Sigmoid colon (tissue), 6 donors: ENCODE measurements at regions not wholly inside any gene's neighbourhood (a gene's known extent, or its start where the extent isn't known, plus 50 kb on each side); places are given as distances from the start of the nearest gene placed in this dataset.

Experiments
- DNase-seq: peaks from one replicate; pipeline ENCODE4 v3.0.0-alpha.2; 2019
- H3K27ac ChIP-seq, 4 donors: fragments of 200-600 bp; sonication (generic); one replicate each; pipeline ENCODE4 v1.5.1; 2016 to 2019; ENCODE audit warnings: mild to moderate bottlenecking in 1 of 4
- H3K27me3 ChIP-seq, 3 donors: fragments of 200-600 bp; sonication (generic); one replicate each; pipeline ENCODE4 v1.5.1; 2019; ENCODE audit warnings: mild to moderate bottlenecking in 1 of 3
- H3K36me3 ChIP-seq, 4 donors: fragments of 200-600 bp; sonication (generic); one replicate each; pipeline ENCODE4 v1.5.1; 2016 to 2019
- H3K4me1 ChIP-seq, 4 donors: fragments of 200-600 bp; sonication (generic); one replicate each; pipeline ENCODE4 v1.5.1; 2017 to 2019
- H3K4me3 ChIP-seq, 4 donors: fragments of 200-600 bp; sonication (generic); one replicate each; pipeline ENCODE4 v1.5.1; 2017 to 2019; ENCODE audit warnings: mild to moderate bottlenecking in 2 of 4, moderate library complexity in 1 of 4
- H3K9me3 ChIP-seq, 4 donors: fragments of 200-600 bp in 3 of 4; sonication (generic) in 3 of 4; one replicate each; pipeline versions ENCODE4 v1.5.1 to v1.6.1; 2013 to 2019
- EP300 ChIP-seq, 4 donors: sonication (generic); formaldehyde crosslinking; IDR thresholded peaks; one replicate each; pipeline ENCODE4 v1.6.1; 2017; ENCODE audit warnings: antibody characterized with exemption in 4 of 4
- POLR2A ChIP-seq, 2 donors: fragments of 450-650 bp; IDR thresholded peaks; one replicate each; pipeline ENCODE4 v1.6.1; 2016; ENCODE audit warnings: antibody characterized with exemption in 2 of 2, mild to moderate bottlenecking in 2 of 2, moderate library complexity in 2 of 2
- POLR2AphosphoS5 ChIP-seq, 4 donors: sonication (generic); formaldehyde crosslinking; IDR thresholded peaks; one replicate each; pipeline ENCODE4 v1.6.1; 2017; ENCODE audit warnings: antibody characterized with exemption in 4 of 4
- WGBS, 2 donors: extraction: QIAGEN DNeasy Blood & Tissue Kit; methylation state at CpG; one replicate each; pipeline ENCODE4 v1.1.7; 2013; 5-methylcytosine and 5-hydroxymethylcytosine counted together
- intact Hi-C: fragments of 100-400 bp; cut with DNase I; formaldehyde crosslinking; loops from one replicate; pipeline ENCODE4 v1.15.1; 2023
- TF ChIP-seq, protein P1 (sequence below), 4 experiments: fragments of 450-650 bp in 3 of 4; fragments of 200-600 bp in 1 of 4; IDR thresholded peaks; one replicate each; pipeline ENCODE4 v1.5.1; 2016 to 2019; ENCODE audit warnings: antibody characterized with exemption in 4 of 4, mild to moderate bottlenecking in 3 of 4, moderate library complexity in 2 of 4
- donor health status: healthy with polysubstance abuse.
- donor health status: healthy.

DNA sequence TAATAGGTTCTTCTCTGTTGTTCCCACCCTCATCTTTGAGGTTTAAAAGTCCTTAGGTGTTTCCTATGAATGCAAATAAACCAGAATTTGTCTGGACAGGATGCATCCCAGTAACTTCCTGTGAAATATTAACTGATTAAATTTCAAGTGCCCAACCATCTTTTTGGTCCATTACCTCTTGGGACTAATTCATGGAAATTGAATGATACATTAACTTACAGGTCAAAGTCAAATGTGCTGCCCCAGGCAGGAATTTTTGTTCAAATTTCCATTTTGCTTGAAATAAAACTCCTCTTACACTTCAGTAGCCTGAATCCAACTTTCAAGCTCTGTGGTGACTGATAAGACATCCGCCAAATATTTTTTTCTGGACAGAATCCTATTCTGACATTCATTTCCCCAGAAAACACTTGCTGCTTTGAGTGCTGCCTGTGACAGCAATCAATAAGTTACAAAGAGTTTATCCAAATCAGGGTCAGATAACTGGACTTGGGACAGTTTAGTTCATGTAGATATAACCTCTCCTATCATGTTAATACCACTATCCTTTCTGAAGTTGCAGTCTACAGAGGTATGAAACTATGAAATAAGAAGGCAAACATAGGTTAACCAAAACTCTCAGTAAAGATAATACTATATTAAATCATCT is 383.5 kb downstream of the POM121L12 start:
- intact Hi-C loops: no loop called here

DNA sequence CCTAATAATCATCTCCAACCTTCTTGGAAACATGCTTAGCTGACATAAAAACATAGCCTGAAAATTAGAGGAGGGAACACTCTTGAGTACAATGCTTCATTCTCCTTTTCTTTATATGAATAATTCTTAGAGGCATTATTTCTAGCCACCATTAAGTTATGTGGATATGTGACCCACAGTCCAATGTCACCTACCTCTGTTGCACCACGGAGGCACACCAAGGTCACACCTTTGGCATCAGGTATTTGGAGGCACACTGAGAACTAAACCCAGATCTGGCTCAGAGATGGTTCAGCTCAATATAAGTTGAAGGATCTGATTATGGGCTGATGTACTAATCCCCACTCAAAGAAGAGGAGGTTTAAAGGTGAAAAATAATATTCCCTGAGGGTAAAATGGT is 385.1 kb downstream of the POM121L12 start:
- 30 to 60% methylated on average over 1 of the region's 1 CpG for WGBS, 2 donors
- Histone ChIP-seq H3K4me1 (no peaks in the 10 kb centered on the region), H3K36me3 (no peaks in the 10 kb centered on the region), H3K9me3 (no peaks in the 10 kb centered on the region), H3K4me3 (no peak overlapping the region), H3K27ac (no peak overlapping the region), H3K27me3 (no peaks in the 10 kb centered on the region)
- intact Hi-C loops: no loop called here
- no peak for DNase-seq
- TF ChIP-seq POLR2AphosphoS5 (IDR thresholded peaks at IDR 0.05) (no peak), POLR2A (IDR thresholded peaks at IDR 0.05) (no peak), EP300 (IDR thresholded peaks at IDR 0.05) (no peak)
- TF ChIP-seq, protein P1, sequence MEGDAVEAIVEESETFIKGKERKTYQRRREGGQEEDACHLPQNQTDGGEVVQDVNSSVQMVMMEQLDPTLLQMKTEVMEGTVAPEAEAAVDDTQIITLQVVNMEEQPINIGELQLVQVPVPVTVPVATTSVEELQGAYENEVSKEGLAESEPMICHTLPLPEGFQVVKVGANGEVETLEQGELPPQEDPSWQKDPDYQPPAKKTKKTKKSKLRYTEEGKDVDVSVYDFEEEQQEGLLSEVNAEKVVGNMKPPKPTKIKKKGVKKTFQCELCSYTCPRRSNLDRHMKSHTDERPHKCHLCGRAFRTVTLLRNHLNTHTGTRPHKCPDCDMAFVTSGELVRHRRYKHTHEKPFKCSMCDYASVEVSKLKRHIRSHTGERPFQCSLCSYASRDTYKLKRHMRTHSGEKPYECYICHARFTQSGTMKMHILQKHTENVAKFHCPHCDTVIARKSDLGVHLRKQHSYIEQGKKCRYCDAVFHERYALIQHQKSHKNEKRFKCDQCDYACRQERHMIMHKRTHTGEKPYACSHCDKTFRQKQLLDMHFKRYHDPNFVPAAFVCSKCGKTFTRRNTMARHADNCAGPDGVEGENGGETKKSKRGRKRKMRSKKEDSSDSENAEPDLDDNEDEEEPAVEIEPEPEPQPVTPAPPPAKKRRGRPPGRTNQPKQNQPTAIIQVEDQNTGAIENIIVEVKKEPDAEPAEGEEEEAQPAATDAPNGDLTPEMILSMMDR (IDR thresholded peaks at IDR 0.05): no peak

More for the DNA sequence above, 383.5 kb downstream of the POM121L12 start:
- no peak overlapping the region for H3K27ac ChIP-seq
- DNase-seq: no peak
- H3K27me3 ChIP-seq: no peaks in the 10 kb centered on the region
- H3K36me3 ChIP-seq: no peaks in the 10 kb centered on the region
- no peak for TF ChIP-seq POLR2AphosphoS5 (IDR thresholded peaks at IDR 0.05)
- TF ChIP-seq EP300 (IDR thresholded peaks at IDR 0.05): no peak
- no peak for TF ChIP-seq POLR2A (IDR thresholded peaks at IDR 0.05)
- H3K4me1 ChIP-seq: no peaks in the 10 kb centered on the region
- H3K4me3 ChIP-seq: no peak overlapping the region
- no peaks in the 10 kb centered on the region for H3K9me3 ChIP-seq
- WGBS, 2 donors: 89 to 93% methylated on average over 1 of the region's 1 CpG

DNA sequence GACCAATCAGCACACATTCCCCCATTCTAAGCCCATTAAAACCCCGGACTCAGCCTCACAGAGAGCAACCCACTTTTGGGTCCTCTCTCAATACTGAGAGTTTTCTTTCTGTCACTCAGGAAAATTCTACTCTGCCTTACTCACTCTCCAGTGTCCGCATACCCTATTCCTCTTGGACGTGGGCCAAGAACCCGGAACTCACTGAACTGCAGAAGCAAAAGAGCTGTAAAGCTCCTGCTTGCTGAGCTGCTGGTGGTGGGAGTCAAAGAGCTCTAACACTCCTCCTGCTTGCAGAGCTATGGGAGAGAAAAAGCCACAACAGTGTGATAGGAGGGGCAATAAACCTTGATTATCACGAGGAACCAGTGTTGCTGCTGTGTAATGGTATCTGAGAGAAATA is 386.9 kb downstream of the POM121L12 start:
- no peak for DNase-seq
- 51 to 65% methylated on average over 5 of the region's 5 CpGs for WGBS, 2 donors
- intact Hi-C loops: no loop called here

DNA sequence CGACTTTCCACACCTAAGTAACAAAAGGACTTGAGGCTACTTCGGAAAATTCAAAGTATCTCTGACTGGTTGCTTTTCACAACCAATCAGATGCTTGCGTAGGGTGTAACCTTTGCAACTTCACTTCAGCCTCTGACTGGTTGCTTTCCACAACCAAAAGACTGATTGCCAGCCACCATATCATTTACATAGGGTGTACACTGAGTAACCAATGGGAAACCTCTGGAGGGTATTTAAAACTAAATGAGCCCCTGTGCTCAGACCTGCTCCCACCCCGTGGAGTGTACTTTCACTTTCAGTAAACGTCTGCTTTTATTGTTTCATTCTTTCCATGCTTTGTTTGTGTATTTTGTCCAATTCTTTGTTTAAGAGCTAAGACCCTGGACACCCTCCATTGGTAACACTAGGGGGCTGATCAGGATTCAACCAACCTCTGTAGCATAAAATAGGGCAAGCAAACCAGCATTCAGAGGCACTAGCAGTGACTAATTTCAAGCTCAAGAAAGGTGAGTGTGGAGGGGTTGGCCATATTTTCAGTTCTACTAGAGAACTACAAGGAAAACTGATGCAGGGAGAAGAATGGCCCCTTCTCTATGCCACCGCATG is 390.8 kb downstream of the POM121L12 start:
- H3K4me3 ChIP-seq: no peak overlapping the region
- no peak for DNase-seq
- H3K4me1 ChIP-seq: no peaks in the 10 kb centered on the region
- WGBS, 2 donors: 64 to 71% methylated on average over 6 of the region's 6 CpGs
- no peak overlapping the region for H3K27ac ChIP-seq
- no peaks in the 10 kb centered on the region for H3K9me3 ChIP-seq
- TF ChIP-seq, protein P1 (IDR thresholded peaks at IDR 0.05): no peak
- TF ChIP-seq POLR2A (IDR thresholded peaks at IDR 0.05) (no peak), EP300 (IDR thresholded peaks at IDR 0.05) (no peak), POLR2AphosphoS5 (IDR thresholded peaks at IDR 0.05) (no peak)
- intact Hi-C loops: no loop called here
- no peaks in the 10 kb centered on the region for H3K27me3 ChIP-seq
- no peaks in the 10 kb centered on the region for H3K36me3 ChIP-seq

More for the DNA sequence above, 386.9 kb downstream of the POM121L12 start:
- no peak overlapping the region for H3K27ac ChIP-seq
- no peaks in the 10 kb centered on the region for H3K4me1 ChIP-seq
- no peak overlapping the region for H3K4me3 ChIP-seq
- no peaks in the 10 kb centered on the region for H3K27me3 ChIP-seq
- H3K9me3 ChIP-seq: no peaks in the 10 kb centered on the region
- no peak for TF ChIP-seq EP300 (IDR thresholded peaks at IDR 0.05)
- no peak for TF ChIP-seq POLR2AphosphoS5 (IDR thresholded peaks at IDR 0.05)
- TF ChIP-seq, protein P1 (IDR thresholded peaks at IDR 0.05): no peak
- TF ChIP-seq POLR2A (IDR thresholded peaks at IDR 0.05): no peak
- H3K36me3 ChIP-seq: no peaks in the 10 kb centered on the region

DNA sequence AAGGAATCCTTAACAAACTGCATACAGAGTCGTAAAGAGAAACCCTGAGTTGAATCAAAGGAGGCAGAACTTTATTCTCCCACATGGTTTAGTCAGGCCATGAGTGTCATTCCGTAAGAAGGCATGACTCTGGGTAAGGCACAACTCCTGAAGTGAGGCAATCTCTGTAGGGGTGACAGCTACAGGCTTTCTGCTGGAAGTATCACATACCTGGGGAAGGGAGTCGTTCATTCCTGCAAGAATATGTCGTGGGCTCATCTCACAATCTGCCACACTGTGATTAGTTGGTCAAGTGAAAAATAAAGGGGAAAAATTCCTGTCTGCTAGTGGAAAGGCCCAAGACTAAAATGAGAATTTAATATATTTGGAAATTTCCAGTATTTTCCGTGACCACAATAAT is 392.6 kb downstream of the POM121L12 start:
- no peak for TF ChIP-seq POLR2AphosphoS5 (IDR thresholded peaks at IDR 0.05)
- TF ChIP-seq, protein P1 (IDR thresholded peaks at IDR 0.05): no peak
- no peak for TF ChIP-seq EP300 (IDR thresholded peaks at IDR 0.05)
- TF ChIP-seq POLR2A (IDR thresholded peaks at IDR 0.05): no peak
- Histone ChIP-seq H3K4me3 (no peak overlapping the region), H3K4me1 (no peaks in the 10 kb centered on the region), H3K27me3 (no peaks in the 10 kb centered on the region), H3K27ac (no peak overlapping the region), H3K36me3 (no peaks in the 10 kb centered on the region), H3K9me3 (no peaks in the 10 kb centered on the region)
- intact Hi-C loops: no loop called here
- WGBS, 2 donors: 81 to 86% methylated on average over 5 of the region's 5 CpGs
- DNase-seq: no peak
